ENCODE measurements at regions not wholly inside any gene's neighbourhood (a gene's known extent, or its start where the extent isn't known, plus 50 kb on each side); places are given as distances from the start of the nearest gene placed in this dataset.

DNA sequence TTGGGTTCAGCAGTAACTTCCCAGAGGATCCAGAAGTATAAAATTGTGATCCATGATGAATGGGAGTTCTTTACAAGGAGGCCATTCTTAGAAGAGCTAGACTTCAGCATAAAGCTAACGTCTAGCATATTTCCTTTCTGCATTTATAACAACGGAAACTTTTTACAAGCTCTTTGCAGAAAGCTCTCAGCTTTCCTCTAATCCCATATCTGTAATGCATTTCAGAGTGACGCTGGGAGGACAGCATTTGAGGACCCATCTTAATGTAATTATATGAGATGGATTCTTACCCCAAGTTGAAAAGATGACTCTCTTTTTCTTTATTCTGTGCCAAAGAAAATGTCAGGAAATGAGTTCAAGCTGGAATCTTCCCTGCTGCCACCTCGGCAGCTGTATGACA lies 132.0 kb upstream of the CACHD1 start:
- intact Hi-C loops (cut with micrococcal nuclease) (no loop called here), in situ Hi-C loops (cut with MboI) (no loop called here)
- no peaks in the 10 kb centered on the region for H3K9me3 ChIP-seq (replicated peaks; ENCODE audit: control insufficient read depth, insufficient read depth, low read depth, low read length)
- 2% methylated on average over 4 of the region's 4 CpGs for WGBS (ENCODE audit: insufficient coverage, low coverage, missing lambda C conversion rate)
- H3K36me3 ChIP-seq (ENCODE audit: control insufficient read depth, insufficient read depth, low read length), result no peaks in the 10 kb centered on the region
- no peak overlapping the region for H3K27ac ChIP-seq (ENCODE audit: extremely low read depth, low read depth, low read length)
- H3K79me2 ChIP-seq (ENCODE audit: control insufficient read depth, insufficient read depth, low read length), result no peaks in the 10 kb centered on the region
- no peak overlapping the region for H3K4me2 ChIP-seq (ENCODE audit: insufficient read depth, low read length)
- FAIRE-seq, result no peak
- no peaks in the 10 kb centered on the region for H3K4me1 ChIP-seq (replicated peaks in 1 of 2; ENCODE audit: control insufficient read depth in 2 of 2, insufficient read depth in 2 of 2, low read length in 2 of 2)
- ChIA-PET POLR2A (no interaction called here), CTCF (ENCODE audit: low intra/inter-chr PET ratio) (no interaction called here)
- no peak for ATAC-seq
- H3K9ac ChIP-seq (ENCODE audit: insufficient read depth in 1 of 2, low read depth in 2 of 2, low read length in 2 of 2), result no peak overlapping the region
- no peaks in the 10 kb centered on the region for H3K9me1 ChIP-seq (ENCODE audit: control insufficient read depth, insufficient read depth, low read length)
- no peaks in the 10 kb centered on the region for H3K27me3 ChIP-seq (ENCODE audit: control insufficient read depth in 2 of 2, insufficient read depth in 2 of 2, low read length in 2 of 2)
- H3K4me3 ChIP-seq, result no peak overlapping the region
- no peaks in the 10 kb centered on the region; the same call in 1 of the 2 replicates for H4K20me1 ChIP-seq (replicated peaks; ENCODE audit: control insufficient read depth, insufficient read depth, low read length)
- DNase-seq (ENCODE audit: extremely low read depth in 1 of 4, low spot score in 3 of 4), result no peak
- no peak overlapping the region for H2AFZ ChIP-seq (ENCODE audit: low read depth, low read length)
- no TSS peak for BruUV-seq (replicated peaks)
- TF ChIP-seq MEIS2 (IDR thresholded peaks at IDR 0.05; ENCODE audit: partially characterized antibody), result no peak
- TF ChIP-seq CCAR2 (IDR thresholded peaks at IDR 0.05; ENCODE audit: low read depth, low read length), result no peak
- TF ChIP-seq YBX1 (IDR thresholded peaks at IDR 0.05), result no peak
- TF ChIP-seq, protein P1, sequence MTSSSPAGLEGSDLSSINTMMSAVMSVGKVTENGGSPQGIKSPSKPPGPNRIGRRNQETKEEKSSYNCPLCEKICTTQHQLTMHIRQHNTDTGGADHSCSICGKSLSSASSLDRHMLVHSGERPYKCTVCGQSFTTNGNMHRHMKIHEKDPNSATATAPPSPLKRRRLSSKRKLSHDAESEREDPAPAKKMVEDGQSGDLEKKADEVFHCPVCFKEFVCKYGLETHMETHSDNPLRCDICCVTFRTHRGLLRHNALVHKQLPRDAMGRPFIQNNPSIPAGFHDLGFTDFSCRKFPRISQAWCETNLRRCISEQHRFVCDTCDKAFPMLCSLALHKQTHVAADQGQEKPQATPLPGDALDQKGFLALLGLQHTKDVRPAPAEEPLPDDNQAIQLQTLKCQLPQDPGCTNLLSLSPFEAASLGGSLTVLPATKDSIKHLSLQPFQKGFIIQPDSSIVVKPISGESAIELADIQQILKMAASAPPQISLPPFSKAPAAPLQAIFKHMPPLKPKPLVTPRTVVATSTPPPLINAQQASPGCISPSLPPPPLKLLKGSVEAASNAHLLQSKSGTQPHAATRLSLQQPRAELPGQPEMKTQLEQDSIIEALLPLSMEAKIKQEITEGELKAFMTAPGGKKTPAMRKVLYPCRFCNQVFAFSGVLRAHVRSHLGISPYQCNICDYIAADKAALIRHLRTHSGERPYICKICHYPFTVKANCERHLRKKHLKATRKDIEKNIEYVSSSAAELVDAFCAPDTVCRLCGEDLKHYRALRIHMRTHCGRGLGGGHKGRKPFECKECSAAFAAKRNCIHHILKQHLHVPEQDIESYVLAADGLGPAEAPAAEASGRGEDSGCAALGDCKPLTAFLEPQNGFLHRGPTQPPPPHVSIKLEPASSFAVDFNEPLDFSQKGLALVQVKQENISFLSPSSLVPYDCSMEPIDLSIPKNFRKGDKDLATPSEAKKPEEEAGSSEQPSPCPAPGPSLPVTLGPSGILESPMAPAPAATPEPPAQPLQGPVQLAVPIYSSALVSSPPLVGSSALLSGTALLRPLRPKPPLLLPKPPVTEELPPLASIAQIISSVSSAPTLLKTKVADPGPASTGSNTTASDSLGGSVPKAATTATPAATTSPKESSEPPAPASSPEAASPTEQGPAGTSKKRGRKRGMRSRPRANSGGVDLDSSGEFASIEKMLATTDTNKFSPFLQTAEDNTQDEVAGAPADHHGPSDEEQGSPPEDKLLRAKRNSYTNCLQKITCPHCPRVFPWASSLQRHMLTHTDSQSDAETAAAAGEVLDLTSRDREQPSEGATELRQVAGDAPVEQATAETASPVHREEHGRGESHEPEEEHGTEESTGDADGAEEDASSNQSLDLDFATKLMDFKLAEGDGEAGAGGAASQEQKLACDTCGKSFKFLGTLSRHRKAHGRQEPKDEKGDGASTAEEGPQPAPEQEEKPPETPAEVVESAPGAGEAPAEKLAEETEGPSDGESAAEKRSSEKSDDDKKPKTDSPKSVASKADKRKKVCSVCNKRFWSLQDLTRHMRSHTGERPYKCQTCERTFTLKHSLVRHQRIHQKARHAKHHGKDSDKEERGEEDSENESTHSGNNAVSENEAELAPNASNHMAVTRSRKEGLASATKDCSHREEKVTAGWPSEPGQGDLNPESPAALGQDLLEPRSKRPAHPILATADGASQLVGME (CRISPR knock-in tag; IDR thresholded peaks at IDR 0.05), result no peak
- no peak for TF ChIP-seq U2AF1 (optimal IDR thresholded peaks at IDR 0.05; ENCODE audit: low read depth, low read length)
- TF ChIP-seq, protein P2, sequence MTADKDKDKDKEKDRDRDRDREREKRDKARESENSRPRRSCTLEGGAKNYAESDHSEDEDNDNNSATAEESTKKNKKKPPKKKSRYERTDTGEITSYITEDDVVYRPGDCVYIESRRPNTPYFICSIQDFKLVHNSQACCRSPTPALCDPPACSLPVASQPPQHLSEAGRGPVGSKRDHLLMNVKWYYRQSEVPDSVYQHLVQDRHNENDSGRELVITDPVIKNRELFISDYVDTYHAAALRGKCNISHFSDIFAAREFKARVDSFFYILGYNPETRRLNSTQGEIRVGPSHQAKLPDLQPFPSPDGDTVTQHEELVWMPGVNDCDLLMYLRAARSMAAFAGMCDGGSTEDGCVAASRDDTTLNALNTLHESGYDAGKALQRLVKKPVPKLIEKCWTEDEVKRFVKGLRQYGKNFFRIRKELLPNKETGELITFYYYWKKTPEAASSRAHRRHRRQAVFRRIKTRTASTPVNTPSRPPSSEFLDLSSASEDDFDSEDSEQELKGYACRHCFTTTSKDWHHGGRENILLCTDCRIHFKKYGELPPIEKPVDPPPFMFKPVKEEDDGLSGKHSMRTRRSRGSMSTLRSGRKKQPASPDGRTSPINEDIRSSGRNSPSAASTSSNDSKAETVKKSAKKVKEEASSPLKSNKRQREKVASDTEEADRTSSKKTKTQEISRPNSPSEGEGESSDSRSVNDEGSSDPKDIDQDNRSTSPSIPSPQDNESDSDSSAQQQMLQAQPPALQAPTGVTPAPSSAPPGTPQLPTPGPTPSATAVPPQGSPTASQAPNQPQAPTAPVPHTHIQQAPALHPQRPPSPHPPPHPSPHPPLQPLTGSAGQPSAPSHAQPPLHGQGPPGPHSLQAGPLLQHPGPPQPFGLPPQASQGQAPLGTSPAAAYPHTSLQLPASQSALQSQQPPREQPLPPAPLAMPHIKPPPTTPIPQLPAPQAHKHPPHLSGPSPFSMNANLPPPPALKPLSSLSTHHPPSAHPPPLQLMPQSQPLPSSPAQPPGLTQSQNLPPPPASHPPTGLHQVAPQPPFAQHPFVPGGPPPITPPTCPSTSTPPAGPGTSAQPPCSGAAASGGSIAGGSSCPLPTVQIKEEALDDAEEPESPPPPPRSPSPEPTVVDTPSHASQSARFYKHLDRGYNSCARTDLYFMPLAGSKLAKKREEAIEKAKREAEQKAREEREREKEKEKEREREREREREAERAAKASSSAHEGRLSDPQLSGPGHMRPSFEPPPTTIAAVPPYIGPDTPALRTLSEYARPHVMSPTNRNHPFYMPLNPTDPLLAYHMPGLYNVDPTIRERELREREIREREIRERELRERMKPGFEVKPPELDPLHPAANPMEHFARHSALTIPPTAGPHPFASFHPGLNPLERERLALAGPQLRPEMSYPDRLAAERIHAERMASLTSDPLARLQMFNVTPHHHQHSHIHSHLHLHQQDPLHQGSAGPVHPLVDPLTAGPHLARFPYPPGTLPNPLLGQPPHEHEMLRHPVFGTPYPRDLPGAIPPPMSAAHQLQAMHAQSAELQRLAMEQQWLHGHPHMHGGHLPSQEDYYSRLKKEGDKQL (CRISPR knock-in tag; IDR thresholded peaks at IDR 0.05; ENCODE audit: borderline replicate concordance), result no peak
- no peak for TF ChIP-seq RHOXF2B (CRISPR knock-in tag; conservative IDR thresholded peaks at IDR 0.05)
- TF ChIP-seq PHF21A (IDR thresholded peaks at IDR 0.05; ENCODE audit: borderline replicate concordance, low read depth), result no peak
- no peak for TF ChIP-seq ZNF76 (CRISPR knock-in tag; IDR thresholded peaks at IDR 0.05; ENCODE audit: borderline replicate concordance)
- TF ChIP-seq, protein P3, sequence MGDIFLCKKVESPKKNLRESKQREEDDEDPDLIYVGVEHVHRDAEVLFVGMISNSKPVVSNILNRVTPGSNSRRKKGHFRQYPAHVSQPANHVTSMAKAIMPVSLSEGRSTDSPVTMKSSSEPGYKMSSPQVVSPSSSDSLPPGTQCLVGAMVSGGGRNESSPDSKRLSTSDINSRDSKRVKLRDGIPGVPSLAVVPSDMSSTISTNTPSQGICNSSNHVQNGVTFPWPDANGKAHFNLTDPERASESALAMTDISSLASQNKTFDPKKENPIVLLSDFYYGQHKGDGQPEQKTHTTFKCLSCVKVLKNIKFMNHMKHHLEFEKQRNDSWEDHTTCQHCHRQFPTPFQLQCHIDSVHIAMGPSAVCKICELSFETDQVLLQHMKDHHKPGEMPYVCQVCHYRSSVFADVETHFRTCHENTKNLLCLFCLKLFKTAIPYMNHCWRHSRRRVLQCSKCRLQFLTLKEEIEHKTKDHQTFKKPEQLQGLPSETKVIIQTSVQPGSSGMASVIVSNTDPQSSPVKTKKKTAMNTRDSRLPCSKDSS (IDR thresholded peaks at IDR 0.05; ENCODE audit: low read depth, partially characterized antibody), result no peak
- TF ChIP-seq ZSCAN32 (CRISPR knock-in tag; IDR thresholded peaks at IDR 0.05), result no peak

All from K562 (cell line).